ENCODE measurements at regions not wholly inside any gene's neighbourhood (a gene's known extent, or its start where the extent isn't known, plus 50 kb on each side); places are given as distances from the start of the nearest gene placed in this dataset.

GRCh38 chr13:30564489-30564888, 53.2 kb upstream of the USPL1 start:
- no peaks in the 10 kb centered on the region for H4K20me1 ChIP-seq (ENCODE audit: insufficient read depth, low read length, poor library complexity, severe bottlenecking)
- H3K4me1 ChIP-seq (ENCODE audit: insufficient read depth, low read length, poor library complexity, severe bottlenecking), result peaks cover 11% of the 10 kb centered on the region
- no peaks in the 10 kb centered on the region for H3F3A ChIP-seq (ENCODE audit: low read depth)
- H3K9me2 ChIP-seq (replicated peaks; ENCODE audit: low read depth, low read length), result no peaks in the 10 kb centered on the region
- H3K4me2 ChIP-seq (ENCODE audit: low read depth, low read length, poor library complexity, severe bottlenecking), result no peak overlapping the region
- H3K9me3 ChIP-seq (ENCODE audit: insufficient read depth, low read depth, low read length), result no peaks in the 10 kb centered on the region
- no peaks in the 10 kb centered on the region for H3K79me2 ChIP-seq (ENCODE audit: insufficient read depth, low read length)
- H3K27me3 ChIP-seq (ENCODE audit: insufficient read depth, low read length, poor library complexity, severe bottlenecking), result no peaks in the 10 kb centered on the region
- no peak overlapping the region for H3K9ac ChIP-seq (ENCODE audit: low read depth, low read length, poor library complexity, severe bottlenecking)
- TF ChIP-seq CTCF (conservative IDR thresholded peaks at IDR 0.05; ENCODE audit: low read length), result peak; percentile 20; the same call in 1 of the 2 replicates
- no peak for TF ChIP-seq EZH2phosphoT487 (IDR thresholded peaks at IDR 0.05; ENCODE audit: borderline replicate concordance)
- no peak overlapping the region for H2AFZ ChIP-seq (ENCODE audit: low read length)
- H3K36me3 ChIP-seq (ENCODE audit: insufficient read depth, low read length), result no peaks in the 10 kb centered on the region
- no peak overlapping the region for H3K4me3 ChIP-seq (ENCODE audit: low read length, poor library complexity, severe bottlenecking)

GRCh38 chr13:30565658-30566057, 52.1 kb upstream of the USPL1 start:
- no peaks in the 10 kb centered on the region for H3K36me3 ChIP-seq (ENCODE audit: insufficient read depth, low read length)
- H3K27me3 ChIP-seq (ENCODE audit: insufficient read depth, low read length, poor library complexity, severe bottlenecking), result no peaks in the 10 kb centered on the region
- H3K4me1 ChIP-seq (ENCODE audit: insufficient read depth, low read length, poor library complexity, severe bottlenecking), result peaks cover 15% of the 10 kb centered on the region
- H3F3A ChIP-seq (ENCODE audit: low read depth), result no peaks in the 10 kb centered on the region
- no peak overlapping the region for H3K4me3 ChIP-seq (ENCODE audit: low read length, poor library complexity, severe bottlenecking)
- no peaks in the 10 kb centered on the region for H3K9me2 ChIP-seq (replicated peaks; ENCODE audit: low read depth, low read length)
- H3K9me3 ChIP-seq (ENCODE audit: insufficient read depth, low read depth, low read length), result no peaks in the 10 kb centered on the region
- H4K20me1 ChIP-seq (ENCODE audit: insufficient read depth, low read length, poor library complexity, severe bottlenecking), result no peaks in the 10 kb centered on the region
- no peak for TF ChIP-seq CTCF (conservative IDR thresholded peaks at IDR 0.05; ENCODE audit: low read length)
- no peak for TF ChIP-seq EZH2phosphoT487 (IDR thresholded peaks at IDR 0.05; ENCODE audit: borderline replicate concordance)
- no peak overlapping the region for H3K4me2 ChIP-seq (ENCODE audit: low read depth, low read length, poor library complexity, severe bottlenecking)
- no peak overlapping the region for H2AFZ ChIP-seq (ENCODE audit: low read length)
- no peaks in the 10 kb centered on the region for H3K79me2 ChIP-seq (ENCODE audit: insufficient read depth, low read length)
- H3K9ac ChIP-seq (ENCODE audit: low read depth, low read length, poor library complexity, severe bottlenecking), result no peak overlapping the region

DNA sequence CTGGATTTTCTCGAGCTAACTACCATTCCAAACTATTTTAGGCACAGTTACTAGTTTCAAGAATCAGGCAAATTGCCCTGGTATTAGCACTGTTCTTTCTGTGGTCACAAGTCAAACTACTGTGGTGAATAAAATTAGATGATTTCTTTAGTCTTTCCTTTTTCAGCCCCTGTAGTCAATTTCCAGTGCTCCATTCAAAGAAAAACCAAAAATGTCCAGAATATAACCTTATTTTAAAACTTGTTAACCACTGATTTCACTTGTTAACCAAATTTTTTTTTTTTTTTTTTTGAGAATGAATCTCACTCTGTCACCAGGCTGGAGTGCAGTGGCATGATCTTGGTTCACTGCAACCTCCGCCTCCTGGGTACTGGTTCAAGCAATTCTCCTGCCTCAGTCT, 50.6 kb upstream of the USPL1 start:
- H4K20me1 ChIP-seq (ENCODE audit: insufficient read depth, low read length, poor library complexity, severe bottlenecking), result no peaks in the 10 kb centered on the region
- H3K79me2 ChIP-seq (ENCODE audit: insufficient read depth, low read length), result no peaks in the 10 kb centered on the region
- H3K4me3 ChIP-seq (ENCODE audit: low read length, poor library complexity, severe bottlenecking), result no peak overlapping the region
- no peaks in the 10 kb centered on the region for H3K27me3 ChIP-seq (ENCODE audit: insufficient read depth, low read length, poor library complexity, severe bottlenecking)
- no peak overlapping the region for H3K9ac ChIP-seq (ENCODE audit: low read depth, low read length, poor library complexity, severe bottlenecking)
- no peaks in the 10 kb centered on the region for H3F3A ChIP-seq (ENCODE audit: low read depth)
- no peaks in the 10 kb centered on the region for H3K9me3 ChIP-seq (ENCODE audit: insufficient read depth, low read depth, low read length)
- no peaks in the 10 kb centered on the region for H3K9me2 ChIP-seq (replicated peaks; ENCODE audit: low read depth, low read length)
- no peak overlapping the region for H2AFZ ChIP-seq (ENCODE audit: low read length)
- TF ChIP-seq EZH2phosphoT487 (IDR thresholded peaks at IDR 0.05; ENCODE audit: borderline replicate concordance) (no peak), CTCF (conservative IDR thresholded peaks at IDR 0.05; ENCODE audit: low read length) (no peak)
- H3K4me1 ChIP-seq (ENCODE audit: insufficient read depth, low read length, poor library complexity, severe bottlenecking), result peaks cover 22% of the 10 kb centered on the region
- no peaks in the 10 kb centered on the region for H3K36me3 ChIP-seq (ENCODE audit: insufficient read depth, low read length)
- no peak overlapping the region for H3K4me2 ChIP-seq (ENCODE audit: low read depth, low read length, poor library complexity, severe bottlenecking)
